ENCODE measurements at regions not wholly inside any gene's neighbourhood (a gene's known extent, or its start where the extent isn't known, plus 50 kb on each side); places are given as distances from the start of the nearest gene placed in this dataset.
"Not testable (repeated sequence)": the region's sequence is repeated elsewhere in the genome, so short reads cannot be mapped to it uniquely, and the experiment has no call there.

- Histone ChIP-seq H3K27ac (no peak overlapping the region), H3K9me3 (no peaks in the 10 kb centered on the region), H3K36me3 (no peaks in the 10 kb centered on the region), H3K4me1 (peaks cover 0 to 8% (median 3%) of the 10 kb centered on the region in 4 donors), H3K27me3 (no peaks in the 10 kb centered on the region), H3K4me3 (no peak overlapping the region)
- intact Hi-C loops (cut with DNase I; ENCODE audit: low total_unique reads), result no loop called here
- TF ChIP-seq POLR2A (IDR thresholded peaks at IDR 0.05) (no peak), CTCF (IDR thresholded peaks at IDR 0.05) (no peak), EP300 (IDR thresholded peaks at IDR 0.05) (no peak), POLR2AphosphoS5 (IDR thresholded peaks at IDR 0.05) (no peak)
- WGBS, 5 donors, result 82 to 93% (median 89%) methylated on average over 17 of the region's 17 CpGs
- no peak for DNase-seq
These were observed 107.8 kb downstream of the CRLF3 start for GRCh38 chr17:30716461-30717290.

- WGBS, 5 donors, result 59 to 68% (median 66%) methylated on average over 24 to 25 of the region's 25 CpGs
- TF ChIP-seq CTCF (IDR thresholded peaks at IDR 0.05), result peak in 4 of 7 experiments; percentile 33 to 62 (median 46)
- H3K27ac ChIP-seq; intact Hi-C loops (cut with DNase I; ENCODE audit: low total_unique reads); H3K4me3 ChIP-seq; H3K27me3 ChIP-seq; H3K9me3 ChIP-seq; H3K36me3 ChIP-seq: not testable (repeated sequence)
- DNase-seq, result peak; percentile 50 to 59
- peaks cover 0 to 22% (median 16%) of the 10 kb centered on the region in 4 donors for H3K4me1 ChIP-seq
These were observed 109.5 kb downstream of the CRLF3 start for GRCh38 chr17:30714825-30715622.

- DNase-seq; H3K4me3 ChIP-seq; intact Hi-C loops (cut with DNase I; ENCODE audit: low total_unique reads); H3K27me3 ChIP-seq; H3K9me3 ChIP-seq; H3K36me3 ChIP-seq; H3K27ac ChIP-seq: not testable (repeated sequence)
- H3K4me1 ChIP-seq, result peaks cover 0 to 23% (median 15%) of the 10 kb centered on the region in 4 donors
- 66 to 79% (median 74%) methylated on average over 10 of the region's 10 CpGs for WGBS, 5 donors
These were observed 110.7 kb downstream of the CRLF3 start for GRCh38 chr17:30713805-30714204.

GRCh38 chr17:30712859-30713258 is 111.6 kb downstream of the CRLF3 start:
- H3K4me3 ChIP-seq; H3K27ac ChIP-seq; H3K27me3 ChIP-seq; DNase-seq; intact Hi-C loops (cut with DNase I; ENCODE audit: low total_unique reads); H3K9me3 ChIP-seq; H3K36me3 ChIP-seq: not testable (repeated sequence)
- 77 to 86% (median 80%) methylated on average over 1 to 3 of the region's 3 CpGs for WGBS, 5 donors
- H3K4me1 ChIP-seq, result peaks cover 0 to 27% (median 22%) of the 10 kb centered on the region in 4 donors

GRCh38 chr17:30711626-30712507 is 112.6 kb downstream of the CRLF3 start:
- peaks cover 0 to 37% (median 29%) of the 10 kb centered on the region in 4 donors for H3K4me1 ChIP-seq
- H3K4me3 ChIP-seq; H3K9me3 ChIP-seq; H3K36me3 ChIP-seq; H3K27ac ChIP-seq; intact Hi-C loops (cut with DNase I; ENCODE audit: low total_unique reads); DNase-seq; H3K27me3 ChIP-seq: not testable (repeated sequence)
- WGBS, 5 donors, result 74 to 84% (median 82%) methylated on average over 28 to 30 of the region's 30 CpGs

GRCh38 chr17:30711176-30711575 is 113.3 kb downstream of the CRLF3 start:
- DNase-seq; H3K27ac ChIP-seq; intact Hi-C loops (cut with DNase I; ENCODE audit: low total_unique reads); H3K36me3 ChIP-seq; H3K9me3 ChIP-seq: not testable (repeated sequence)
- H3K4me3 ChIP-seq, result peak overlapping the region in 1 of 4 donors; percentile 92
- 78 to 87% (median 83%) methylated on average over 8 of the region's 8 CpGs for WGBS, 5 donors
- H3K4me1 ChIP-seq, result peaks cover 2 to 44% (median 36%) of the 10 kb centered on the region in 4 donors
- H3K27me3 ChIP-seq, result peaks cover 0 to 15% (median 0%) of the 10 kb centered on the region in 3 donors

GRCh38 chr17:30710276-30711088 is 114.0 kb downstream of the CRLF3 start:
- peak overlapping the region; percentile 77 to 93 (median 87) for H3K4me3 ChIP-seq
- H3K9me3 ChIP-seq; DNase-seq; H3K36me3 ChIP-seq; intact Hi-C loops (cut with DNase I; ENCODE audit: low total_unique reads): not testable (repeated sequence)
- peak overlapping the region in 2 of 5 donors; percentile 80 for H3K27ac ChIP-seq
- peaks cover 5 to 51% (median 42%) of the 10 kb centered on the region in 4 donors for H3K4me1 ChIP-seq
- peaks cover 0 to 22% (median 7%) of the 10 kb centered on the region in 3 donors for H3K27me3 ChIP-seq
- 20 to 37% (median 27%) methylated on average over 18 to 31 of the region's 31 CpGs for WGBS, 5 donors

Data from stomach (tissue), 8 donors.